OCI-LY3 (cell line): ENCODE measurements at regions not wholly inside any gene's neighbourhood (a gene's known extent, or its start where the extent isn't known, plus 50 kb on each side); places are given as distances from the start of the nearest gene placed in this dataset.

Experiments
- H2AFZ ChIP-seq: fragments of 200-600, 300-600 bp; shearing (Covaris generic); 2 replicates; pipeline ENCODE4 v1.6.0; 2014; ENCODE audit warnings: antibody characterized with exemption, low read depth, low read length
- H3K27ac ChIP-seq: fragments of 200-600, 300-600 bp; sonication (generic); 2 replicates; pipeline ENCODE4 v1.5.1; 2014; ENCODE audit warnings: mild to moderate bottlenecking, low read length, moderate library complexity, mixed read lengths
- H3K27me3 ChIP-seq: fragments of 200-600, 300-600 bp; sonication (generic); 2 replicates; pipeline ENCODE4 v1.6.1; 2014; ENCODE audit warnings: low read depth, low read length, mixed read lengths
- H3K36me3 ChIP-seq: fragments of 200-600, 300-600 bp; sonication (generic); replicated peaks from 2 replicates; pipeline ENCODE3; 2014; ENCODE audit warnings: low read depth, low read length, mixed read lengths
- H3K4me1 ChIP-seq: fragments of 300-600, 200-600 bp; sonication (generic); 2 replicates; pipeline ENCODE4 v1.6.1; 2014; ENCODE audit warnings: low read length, mixed read lengths
- H3K4me2 ChIP-seq: fragments of 200-600, 300-600 bp; sonication (generic); 2 replicates; pipeline ENCODE4 v1.6.1; 2014; ENCODE audit warnings: low read length, mixed read lengths
- H3K4me3 ChIP-seq: fragments of 300-600, 200-600 bp; sonication (generic); 2 replicates; pipeline ENCODE4 v1.5.1; 2014; ENCODE audit warnings: antibody characterized with exemption, mild to moderate bottlenecking, low read length, moderate library complexity
- H3K79me2 ChIP-seq: fragments of 300-600, 200-600 bp; shearing (Covaris generic); 2 replicates; pipeline ENCODE4 v1.6.1; 2014; ENCODE audit warnings: mild to moderate bottlenecking, low read length, mixed read lengths
- H3K9ac ChIP-seq: fragments of 300-600, 200-600 bp; shearing (Covaris generic); 2 replicates; pipeline ENCODE4 v1.6.0; 2014; ENCODE audit warnings: mild to moderate bottlenecking, low read length, moderate library complexity
- H3K9me3 ChIP-seq: fragments of 200-600, 300-600 bp; shearing (Covaris generic); 2 replicates; pipeline ENCODE4 v1.6.1; 2014; ENCODE audit warnings: low read length, mixed read lengths; ENCODE audit not compliant: insufficient read depth
- H4K20me1 ChIP-seq: fragments of 200-600, 300-600 bp; sonication (generic); 2 replicates; pipeline ENCODE4 v1.6.1; 2016; ENCODE audit warnings: low read length, mixed read lengths; ENCODE audit not compliant: insufficient read depth
- EZH2phosphoT487 ChIP-seq: fragments of 200-600 bp; shearing (Covaris generic); IDR thresholded peaks from 2 replicates; pipeline ENCODE4 v1.6.1; 2018; ENCODE audit warnings: antibody characterized with exemption, mixed run types, low read depth
- TF ChIP-seq, protein P1 (sequence below): fragments of 200-600, 300-600 bp; sonication (generic); IDR thresholded peaks from 2 replicates; pipeline ENCODE4 v1.5.1; 2014; ENCODE audit warnings: antibody characterized with exemption, low read length, low read depth

DNA sequence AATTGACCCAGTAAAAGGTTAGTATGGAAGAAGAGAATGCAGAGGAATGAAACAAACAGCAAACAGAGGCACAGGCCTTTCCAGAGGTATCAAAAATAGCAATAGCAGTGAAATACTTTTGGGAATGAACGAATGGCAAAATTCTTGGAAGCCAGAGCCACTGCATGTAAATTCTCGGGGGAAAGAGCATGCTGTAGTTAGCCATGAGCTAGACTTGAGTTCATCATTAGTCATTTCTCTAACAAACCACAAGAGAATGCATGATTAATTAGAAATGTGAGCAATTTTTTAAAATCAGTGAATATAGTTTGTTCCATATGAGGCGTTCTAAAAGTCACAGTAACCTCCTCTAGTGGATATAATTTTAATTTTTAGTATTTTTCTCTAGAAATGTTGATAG lies 170.3 kb upstream of the PRR16 start:
- Histone ChIP-seq H3K79me2 (no peaks in the 10 kb centered on the region), H4K20me1 (no peaks in the 10 kb centered on the region), H3K4me2 (no peak overlapping the region), H3K27me3 (no peaks in the 10 kb centered on the region), H3K27ac (no peak overlapping the region), H3K36me3 (no peaks in the 10 kb centered on the region), H3K4me1 (no peaks in the 10 kb centered on the region), H3K9ac (no peak overlapping the region), H3K4me3 (no peak overlapping the region), H2AFZ (no peak overlapping the region), H3K9me3 (no peaks in the 10 kb centered on the region)
- TF ChIP-seq, protein P1, sequence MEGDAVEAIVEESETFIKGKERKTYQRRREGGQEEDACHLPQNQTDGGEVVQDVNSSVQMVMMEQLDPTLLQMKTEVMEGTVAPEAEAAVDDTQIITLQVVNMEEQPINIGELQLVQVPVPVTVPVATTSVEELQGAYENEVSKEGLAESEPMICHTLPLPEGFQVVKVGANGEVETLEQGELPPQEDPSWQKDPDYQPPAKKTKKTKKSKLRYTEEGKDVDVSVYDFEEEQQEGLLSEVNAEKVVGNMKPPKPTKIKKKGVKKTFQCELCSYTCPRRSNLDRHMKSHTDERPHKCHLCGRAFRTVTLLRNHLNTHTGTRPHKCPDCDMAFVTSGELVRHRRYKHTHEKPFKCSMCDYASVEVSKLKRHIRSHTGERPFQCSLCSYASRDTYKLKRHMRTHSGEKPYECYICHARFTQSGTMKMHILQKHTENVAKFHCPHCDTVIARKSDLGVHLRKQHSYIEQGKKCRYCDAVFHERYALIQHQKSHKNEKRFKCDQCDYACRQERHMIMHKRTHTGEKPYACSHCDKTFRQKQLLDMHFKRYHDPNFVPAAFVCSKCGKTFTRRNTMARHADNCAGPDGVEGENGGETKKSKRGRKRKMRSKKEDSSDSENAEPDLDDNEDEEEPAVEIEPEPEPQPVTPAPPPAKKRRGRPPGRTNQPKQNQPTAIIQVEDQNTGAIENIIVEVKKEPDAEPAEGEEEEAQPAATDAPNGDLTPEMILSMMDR: no peak
- TF ChIP-seq EZH2phosphoT487: no peak

DNA sequence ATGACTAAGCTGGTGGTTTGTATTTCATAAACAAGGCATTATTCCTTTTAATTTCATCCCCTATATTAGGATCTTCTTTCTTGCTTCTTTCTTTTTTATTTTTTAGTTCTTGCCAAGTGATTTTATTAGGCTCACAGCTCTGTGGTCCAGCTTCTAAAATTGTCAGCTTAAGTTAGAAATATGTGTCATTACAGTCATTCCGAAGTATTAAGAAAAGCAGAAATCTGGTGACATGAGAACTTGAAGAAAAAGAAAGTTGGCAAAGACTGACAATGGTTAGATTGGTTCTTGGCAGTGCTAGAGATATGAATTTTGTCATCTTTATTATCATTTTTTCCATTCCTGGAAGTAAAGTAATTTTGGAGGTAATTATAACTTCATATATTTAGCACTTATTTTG lies 166.5 kb upstream of the PRR16 start:
- Histone ChIP-seq H3K79me2 (no peaks in the 10 kb centered on the region), H3K36me3 (no peaks in the 10 kb centered on the region), H4K20me1 (no peaks in the 10 kb centered on the region), H3K4me3 (no peak overlapping the region), H3K4me2 (no peak overlapping the region), H3K4me1 (no peaks in the 10 kb centered on the region), H2AFZ (no peak overlapping the region), H3K27ac (no peak overlapping the region), H3K9me3 (no peaks in the 10 kb centered on the region), H3K9ac (no peak overlapping the region), H3K27me3 (no peaks in the 10 kb centered on the region)
- TF ChIP-seq, protein P1: no peak
- no peak for TF ChIP-seq EZH2phosphoT487

DNA sequence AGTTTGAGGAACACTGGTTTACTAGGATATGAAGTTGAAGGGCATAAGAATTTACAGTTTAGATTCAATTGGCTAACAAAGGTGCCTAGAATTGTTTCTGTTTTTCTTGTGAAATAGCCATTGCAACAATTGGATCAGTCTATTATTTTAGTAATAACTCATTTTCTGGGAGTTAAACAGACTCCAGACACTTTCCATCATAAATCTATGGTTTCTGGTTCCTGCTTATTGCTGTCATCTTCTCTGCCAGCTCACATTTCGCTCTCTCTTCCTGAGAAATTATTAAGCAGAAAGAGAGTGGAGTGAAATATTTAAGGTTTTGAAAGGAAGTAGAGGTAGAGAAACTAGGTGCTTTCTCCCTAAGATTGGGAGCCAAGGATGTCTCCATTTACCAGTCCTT lies 165.1 kb upstream of the PRR16 start:
- no peak overlapping the region for H3K4me2 ChIP-seq
- H3K4me1 ChIP-seq: no peaks in the 10 kb centered on the region
- H3K27ac ChIP-seq: no peak overlapping the region
- TF ChIP-seq EZH2phosphoT487: no peak
- TF ChIP-seq, protein P1: no peak
- H4K20me1 ChIP-seq: no peaks in the 10 kb centered on the region
- no peaks in the 10 kb centered on the region for H3K9me3 ChIP-seq
- H3K9ac ChIP-seq: no peak overlapping the region
- no peak overlapping the region for H2AFZ ChIP-seq
- no peaks in the 10 kb centered on the region for H3K79me2 ChIP-seq
- H3K4me3 ChIP-seq: no peak overlapping the region
- H3K36me3 ChIP-seq: no peaks in the 10 kb centered on the region
- H3K27me3 ChIP-seq: no peaks in the 10 kb centered on the region

DNA sequence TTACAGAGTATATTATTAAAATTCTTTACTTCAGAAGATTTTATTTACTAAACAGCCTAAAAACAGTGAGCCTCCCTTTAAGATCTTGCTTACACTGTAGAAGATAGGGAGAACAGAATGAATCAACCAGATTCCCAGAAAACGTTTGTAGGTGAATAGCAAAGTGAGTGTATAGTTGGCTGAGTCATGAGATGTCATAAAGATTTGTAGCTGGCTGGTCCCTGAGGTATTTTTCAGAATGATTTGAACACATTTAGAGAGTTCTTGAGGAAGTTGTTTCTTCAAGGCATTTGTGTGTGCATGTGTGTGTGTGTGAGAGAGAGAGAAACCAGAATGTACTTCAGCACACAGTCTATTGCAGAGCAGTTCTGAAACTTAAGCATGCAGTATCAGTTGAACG lies 159.4 kb upstream of the PRR16 start:
- H2AFZ ChIP-seq: no peak overlapping the region
- no peak overlapping the region for H3K4me2 ChIP-seq
- no peak overlapping the region for H3K27ac ChIP-seq

More for the DNA sequence above, 159.4 kb upstream of the PRR16 start:
- H3K36me3 ChIP-seq: no peaks in the 10 kb centered on the region
- no peaks in the 10 kb centered on the region for H3K9me3 ChIP-seq
- H3K4me3 ChIP-seq: no peak overlapping the region
- H3K27me3 ChIP-seq: no peaks in the 10 kb centered on the region
- no peaks in the 10 kb centered on the region for H3K4me1 ChIP-seq
- H3K9ac ChIP-seq: no peak overlapping the region
- no peaks in the 10 kb centered on the region for H3K79me2 ChIP-seq
- TF ChIP-seq, protein P1: no peak
- no peak for TF ChIP-seq EZH2phosphoT487
- no peaks in the 10 kb centered on the region for H4K20me1 ChIP-seq
